ENCODE measurements at regions not wholly inside any gene's neighbourhood (a gene's known extent, or its start where the extent isn't known, plus 50 kb on each side); places are given as distances from the start of the nearest gene placed in this dataset.

GRCh38 chr15:95051861-95052260 lies 820.5 kb downstream of the MCTP2 start:
- TF ChIP-seq SP1 (CRISPR knock-in tag; conservative IDR thresholded peaks at IDR 0.05) (no peak), JAZF1 (CRISPR knock-in tag; IDR thresholded peaks at IDR 0.05) (no peak), ZNF263 (CRISPR knock-in tag; IDR thresholded peaks at IDR 0.05; ENCODE audit: low read depth) (no peak), JUN (CRISPR knock-in tag; IDR thresholded peaks at IDR 0.05) (no peak), NR3C1 (CRISPR knock-in tag; conservative IDR thresholded peaks at IDR 0.05; ENCODE audit: low read depth) (no peak), NR2C2 (CRISPR knock-in tag; IDR thresholded peaks at IDR 0.05) (no peak)
- TF ChIP-seq, protein P1, sequence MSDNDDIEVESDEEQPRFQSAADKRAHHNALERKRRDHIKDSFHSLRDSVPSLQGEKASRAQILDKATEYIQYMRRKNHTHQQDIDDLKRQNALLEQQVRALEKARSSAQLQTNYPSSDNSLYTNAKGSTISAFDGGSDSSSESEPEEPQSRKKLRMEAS (CRISPR knock-in tag; IDR thresholded peaks at IDR 0.05) = no peak
- TF ChIP-seq, protein P2, sequence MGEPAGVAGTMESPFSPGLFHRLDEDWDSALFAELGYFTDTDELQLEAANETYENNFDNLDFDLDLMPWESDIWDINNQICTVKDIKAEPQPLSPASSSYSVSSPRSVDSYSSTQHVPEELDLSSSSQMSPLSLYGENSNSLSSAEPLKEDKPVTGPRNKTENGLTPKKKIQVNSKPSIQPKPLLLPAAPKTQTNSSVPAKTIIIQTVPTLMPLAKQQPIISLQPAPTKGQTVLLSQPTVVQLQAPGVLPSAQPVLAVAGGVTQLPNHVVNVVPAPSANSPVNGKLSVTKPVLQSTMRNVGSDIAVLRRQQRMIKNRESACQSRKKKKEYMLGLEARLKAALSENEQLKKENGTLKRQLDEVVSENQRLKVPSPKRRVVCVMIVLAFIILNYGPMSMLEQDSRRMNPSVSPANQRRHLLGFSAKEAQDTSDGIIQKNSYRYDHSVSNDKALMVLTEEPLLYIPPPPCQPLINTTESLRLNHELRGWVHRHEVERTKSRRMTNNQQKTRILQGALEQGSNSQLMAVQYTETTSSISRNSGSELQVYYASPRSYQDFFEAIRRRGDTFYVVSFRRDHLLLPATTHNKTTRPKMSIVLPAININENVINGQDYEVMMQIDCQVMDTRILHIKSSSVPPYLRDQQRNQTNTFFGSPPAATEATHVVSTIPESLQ (CRISPR knock-in tag; IDR thresholded peaks at IDR 0.05) = no peak
